ENCODE measurements at regions not wholly inside any gene's neighbourhood (a gene's known extent, or its start where the extent isn't known, plus 50 kb on each side); places are given as distances from the start of the nearest gene placed in this dataset.

DNA sequence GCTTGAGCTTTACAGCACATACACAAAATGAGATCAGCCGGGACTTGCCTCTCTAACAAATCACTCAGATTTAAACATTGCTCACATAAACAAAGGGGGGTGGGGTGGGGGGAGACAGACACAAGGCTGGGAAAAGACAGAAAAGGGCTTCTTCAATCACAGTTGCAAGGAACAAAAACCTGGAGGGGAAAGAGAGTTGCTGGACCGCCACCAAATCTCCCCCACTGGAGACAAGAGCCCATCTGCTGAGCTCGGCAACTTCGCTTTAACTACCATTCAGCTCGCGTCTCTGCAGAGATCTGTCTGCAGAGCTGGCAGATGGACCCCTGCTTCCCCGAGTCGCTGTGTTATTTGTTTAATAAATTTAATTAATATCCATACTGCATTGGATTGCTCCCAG lies 165.0 kb downstream of the RCN1 start:
- Histone ChIP-seq H3K36me3 (no peaks in the 10 kb centered on the region), H3K27ac (no peak overlapping the region), H3K4me1 (no peaks in the 10 kb centered on the region), H3K4me3 (no peak overlapping the region), H3K27me3 (replicated peaks in 1 of 7) (peaks cover 0 to 11% (median 0%) of the 10 kb centered on the region in 7 donors), H3K9me3 (no peaks in the 10 kb centered on the region)
- 59 to 81% (median 67%) methylated on average over 8 of the region's 8 CpGs for whole genome bisulfite sequencing, 5 donors
- DNase-seq = no peak
- intact Hi-C loops (cut with DNase I; ENCODE audit: low total_unique reads) = no loop called here
- TF ChIP-seq POLR2A (IDR thresholded peaks at IDR 0.05) = no peak

DNA sequence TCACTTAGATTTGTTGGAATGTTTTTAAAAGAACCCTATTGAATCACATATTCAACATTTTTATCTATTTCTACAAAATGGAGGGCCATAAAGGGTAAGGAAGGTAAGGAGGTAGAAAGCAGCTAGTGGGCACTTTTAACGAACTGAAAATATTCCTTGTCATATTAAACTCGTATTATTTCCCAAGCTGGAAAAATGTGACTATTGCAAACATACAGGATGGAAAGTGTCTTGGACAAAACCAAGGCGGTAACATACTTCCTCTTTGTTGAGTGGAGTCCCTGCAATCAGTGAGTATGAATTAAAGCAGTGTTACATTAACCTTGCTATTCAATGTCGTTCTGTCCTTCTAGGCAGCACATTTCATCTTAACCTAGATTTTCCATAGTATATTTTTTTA lies 165.6 kb downstream of the RCN1 start:
- Histone ChIP-seq H3K4me1 (no peaks in the 10 kb centered on the region), H3K36me3 (no peaks in the 10 kb centered on the region), H3K4me3 (no peak overlapping the region), H3K27ac (no peak overlapping the region), H3K27me3 (replicated peaks in 1 of 7) (peaks cover 0 to 11% (median 0%) of the 10 kb centered on the region in 7 donors), H3K9me3 (no peaks in the 10 kb centered on the region)
- intact Hi-C loops (cut with DNase I; ENCODE audit: low total_unique reads) = no loop called here
- 51 to 64% (median 62%) methylated on average over 4 of the region's 4 CpGs for WGBS, 5 donors
- TF ChIP-seq POLR2A (IDR thresholded peaks at IDR 0.05) (no peak), POLR2AphosphoS5 (IDR thresholded peaks at IDR 0.05) (no peak)
- TF ChIP-seq, protein P1, sequence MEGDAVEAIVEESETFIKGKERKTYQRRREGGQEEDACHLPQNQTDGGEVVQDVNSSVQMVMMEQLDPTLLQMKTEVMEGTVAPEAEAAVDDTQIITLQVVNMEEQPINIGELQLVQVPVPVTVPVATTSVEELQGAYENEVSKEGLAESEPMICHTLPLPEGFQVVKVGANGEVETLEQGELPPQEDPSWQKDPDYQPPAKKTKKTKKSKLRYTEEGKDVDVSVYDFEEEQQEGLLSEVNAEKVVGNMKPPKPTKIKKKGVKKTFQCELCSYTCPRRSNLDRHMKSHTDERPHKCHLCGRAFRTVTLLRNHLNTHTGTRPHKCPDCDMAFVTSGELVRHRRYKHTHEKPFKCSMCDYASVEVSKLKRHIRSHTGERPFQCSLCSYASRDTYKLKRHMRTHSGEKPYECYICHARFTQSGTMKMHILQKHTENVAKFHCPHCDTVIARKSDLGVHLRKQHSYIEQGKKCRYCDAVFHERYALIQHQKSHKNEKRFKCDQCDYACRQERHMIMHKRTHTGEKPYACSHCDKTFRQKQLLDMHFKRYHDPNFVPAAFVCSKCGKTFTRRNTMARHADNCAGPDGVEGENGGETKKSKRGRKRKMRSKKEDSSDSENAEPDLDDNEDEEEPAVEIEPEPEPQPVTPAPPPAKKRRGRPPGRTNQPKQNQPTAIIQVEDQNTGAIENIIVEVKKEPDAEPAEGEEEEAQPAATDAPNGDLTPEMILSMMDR (IDR thresholded peaks at IDR 0.05 in 8 of 11, conservative IDR thresholded peaks at IDR 0.05 in 3 of 11) = no peak
- no peak for DNase-seq

DNA sequence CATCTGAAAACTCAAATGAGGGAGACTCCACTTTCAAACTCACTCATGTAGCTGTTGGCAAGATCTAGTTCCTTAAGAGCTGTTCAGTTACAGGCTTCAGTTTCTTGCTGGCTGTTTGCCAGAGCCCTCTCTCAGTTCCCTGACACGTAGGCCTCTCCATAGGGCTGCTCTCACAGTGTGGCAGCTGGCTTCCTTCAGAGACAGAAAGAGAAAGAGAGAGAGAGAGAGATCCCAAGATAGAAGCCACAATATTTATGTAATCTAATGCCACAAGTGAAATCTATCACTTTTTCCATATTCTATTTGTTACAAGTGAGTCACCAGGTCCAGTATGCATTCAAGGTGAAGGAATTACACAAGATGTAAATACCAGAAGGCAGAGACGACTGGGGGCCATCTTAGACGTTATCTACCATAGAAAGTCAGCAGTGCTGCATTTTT lies 168.8 kb downstream of the RCN1 start:
- no peak overlapping the region for H3K4me3 ChIP-seq
- 26 to 43% (median 38%) methylated on average over 3 of the region's 3 CpGs for WGBS, 5 donors
- TF ChIP-seq, protein P1 (IDR thresholded peaks at IDR 0.05 in 8 of 11, conservative IDR thresholded peaks at IDR 0.05 in 3 of 11) = no peak
- TF ChIP-seq POLR2A (IDR thresholded peaks at IDR 0.05) (no peak), POLR2AphosphoS5 (IDR thresholded peaks at IDR 0.05) (no peak)
- H3K27ac ChIP-seq = no peak overlapping the region
- H3K27me3 ChIP-seq (replicated peaks in 1 of 7) = peaks cover 0 to 9% (median 0%) of the 10 kb centered on the region in 7 donors
- H3K4me1 ChIP-seq = no peaks in the 10 kb centered on the region
- H3K36me3 ChIP-seq = no peaks in the 10 kb centered on the region
- intact Hi-C loops (cut with DNase I; ENCODE audit: low total_unique reads) = no loop called here
- no peak for DNase-seq
- H3K9me3 ChIP-seq = no peaks in the 10 kb centered on the region

DNA sequence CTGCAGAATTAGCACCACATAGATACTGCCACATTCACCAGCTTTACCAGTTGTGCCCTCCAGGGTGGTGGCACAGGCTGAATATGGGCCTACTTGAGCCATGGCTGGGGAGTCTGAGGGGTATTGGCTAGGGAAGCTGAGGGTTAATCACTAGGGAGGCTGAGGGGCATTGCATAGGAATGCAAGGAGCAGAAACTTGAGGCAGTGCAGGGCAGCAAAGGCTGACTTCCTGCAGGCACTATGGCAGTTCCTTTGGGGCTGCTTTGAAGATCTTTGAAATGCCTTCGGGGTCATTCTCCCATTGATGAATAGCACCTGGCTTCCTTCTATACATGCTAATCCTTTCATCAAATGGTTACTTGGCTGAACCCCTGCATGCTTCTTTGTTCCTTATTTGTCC lies 171.5 kb downstream of the RCN1 start:
- H3K27ac ChIP-seq = no peak overlapping the region
- intact Hi-C loops (cut with DNase I; ENCODE audit: low total_unique reads) = no loop called here
- TF ChIP-seq, protein P1 (IDR thresholded peaks at IDR 0.05 in 8 of 11, conservative IDR thresholded peaks at IDR 0.05 in 3 of 11) = no peak
- TF ChIP-seq POLR2A (IDR thresholded peaks at IDR 0.05) (no peak), POLR2AphosphoS5 (IDR thresholded peaks at IDR 0.05) (no peak)
- H3K4me1 ChIP-seq = no peaks in the 10 kb centered on the region
- WGBS, 5 donors = 39 to 76% (median 53%) methylated on average over 1 of the region's 1 CpG
- no peaks in the 10 kb centered on the region for H3K9me3 ChIP-seq
- H3K4me3 ChIP-seq = no peak overlapping the region
- H3K27me3 ChIP-seq (replicated peaks in 1 of 7) = peaks cover 0 to 5% (median 0%) of the 10 kb centered on the region in 7 donors
- no peak for DNase-seq
- no peaks in the 10 kb centered on the region for H3K36me3 ChIP-seq

DNA sequence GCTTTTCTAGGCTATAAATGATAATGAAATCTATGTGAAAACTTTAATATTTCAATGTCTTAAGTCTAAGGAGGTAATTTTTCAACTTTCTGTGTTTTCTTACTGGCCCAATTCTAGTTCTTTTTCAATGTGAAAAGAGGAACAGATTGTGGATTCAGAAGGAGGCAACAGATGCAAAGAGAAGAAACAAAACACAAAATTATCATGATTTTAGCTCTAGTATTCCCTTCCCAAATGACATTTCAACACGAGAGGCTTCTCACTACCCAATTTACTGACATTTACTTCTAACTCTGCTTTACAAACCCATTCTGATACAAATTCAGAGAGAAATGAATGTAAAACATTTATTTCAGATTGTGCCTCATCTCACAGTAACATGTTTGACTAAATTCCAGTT lies 169.4 kb downstream of the WT1 start:
- Histone ChIP-seq H3K27ac (no peak overlapping the region), H3K4me3 (no peak overlapping the region), H3K9me3 (no peaks in the 10 kb centered on the region), H3K36me3 (no peaks in the 10 kb centered on the region), H3K27me3 (replicated peaks in 1 of 7) (no peaks in the 10 kb centered on the region), H3K4me1 (no peaks in the 10 kb centered on the region)
- intact Hi-C loops (cut with DNase I; ENCODE audit: low total_unique reads) = no loop called here
- TF ChIP-seq, protein P1 (IDR thresholded peaks at IDR 0.05 in 8 of 11, conservative IDR thresholded peaks at IDR 0.05 in 3 of 11) = no peak
- TF ChIP-seq POLR2AphosphoS5 (IDR thresholded peaks at IDR 0.05) (no peak), POLR2A (IDR thresholded peaks at IDR 0.05) (no peak)
- DNase-seq = no peak
- 56 to 82% (median 68%) methylated on average over 1 of the region's 1 CpG for WGBS, 5 donors

Measured in spleen (tissue), 11 donors.